NCI-H2196 (cell line): ENCODE measurements at regions not wholly inside any gene's neighbourhood (a gene's known extent, or its start where the extent isn't known, plus 50 kb on each side); places are given as distances from the start of the nearest gene placed in this dataset.

Experiments
- DNase-seq: peaks from one replicate; lab custom pipeline; 2025; ENCODE audit not compliant: unreplicated experiment; lab: John Stamatoyannopoulos, UW

GRCh38 chr2:216808805-216809425 is 50.9 kb downstream of the TNP1 start:
- DNase-seq = no peak

DNA sequence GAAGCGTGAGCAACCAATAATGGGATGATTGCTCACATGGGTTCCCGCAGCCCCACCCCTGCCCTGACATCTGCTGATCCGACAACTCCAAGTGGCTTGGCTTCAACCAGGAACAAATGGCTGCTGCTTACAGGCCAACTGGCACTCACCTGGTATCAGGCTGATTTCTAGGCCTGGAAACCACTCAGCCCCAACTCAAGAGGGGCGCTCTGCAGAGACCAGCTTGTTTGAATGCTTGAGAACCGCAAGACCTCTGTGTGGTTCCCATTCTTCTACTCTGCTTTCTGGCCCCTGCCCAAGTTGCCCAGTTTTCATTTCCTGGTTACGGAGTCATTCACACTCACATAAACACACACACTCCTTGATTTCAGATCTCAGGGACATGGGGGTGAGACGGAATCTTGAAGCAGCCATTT is 52.0 kb downstream of the TNP1 start:
- DNase-seq = peak; percentile 87

DNA sequence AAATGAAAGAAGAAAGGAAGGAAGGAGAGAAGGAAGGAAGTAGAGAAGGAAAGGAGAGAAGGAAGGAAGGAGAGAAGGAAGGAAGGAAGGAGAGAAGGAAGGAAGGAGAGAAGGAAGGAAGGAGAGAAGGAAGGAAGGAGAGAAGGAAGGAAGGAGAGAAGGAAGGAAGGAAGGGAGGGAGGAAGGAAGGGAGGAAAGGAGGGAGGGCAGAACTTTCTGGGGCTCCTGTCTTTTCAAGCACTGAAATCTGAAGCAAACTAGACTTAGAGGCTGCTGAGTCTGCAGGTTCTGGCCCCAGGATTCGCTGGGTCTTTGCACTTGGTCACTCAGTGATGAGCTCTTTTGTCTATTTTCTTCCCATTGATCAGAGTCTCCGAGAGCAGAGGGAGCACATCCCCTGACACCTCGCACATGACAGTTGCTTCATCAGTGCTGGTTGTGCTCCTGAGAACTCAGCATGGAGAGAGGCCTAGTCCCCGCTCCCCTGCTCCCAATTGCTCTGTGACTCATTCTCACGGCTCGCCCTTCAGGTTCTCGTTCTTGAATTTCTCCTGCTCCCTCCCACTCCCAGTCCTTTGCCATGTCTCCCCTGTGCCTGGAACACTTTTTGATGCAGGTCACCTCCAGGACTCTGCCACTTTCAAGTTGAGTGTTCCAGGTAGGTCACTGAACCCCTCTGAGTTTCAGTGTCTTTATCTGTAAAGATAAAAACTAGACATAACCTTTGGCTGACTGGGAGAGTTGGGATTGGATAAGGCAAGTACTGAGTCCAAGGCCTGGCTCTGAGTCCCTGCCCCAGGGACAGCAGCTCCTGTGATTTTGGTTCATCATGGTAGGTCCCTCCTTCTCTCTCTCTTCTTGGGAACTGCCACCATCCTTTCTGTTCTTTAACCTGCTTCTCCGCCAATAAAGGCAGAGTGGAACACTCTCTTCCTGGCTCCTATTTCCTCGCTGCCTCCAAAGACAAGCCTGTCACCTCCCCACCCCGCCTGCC is 55.2 kb downstream of the TNP1 start:
- no peak for DNase-seq

DNA sequence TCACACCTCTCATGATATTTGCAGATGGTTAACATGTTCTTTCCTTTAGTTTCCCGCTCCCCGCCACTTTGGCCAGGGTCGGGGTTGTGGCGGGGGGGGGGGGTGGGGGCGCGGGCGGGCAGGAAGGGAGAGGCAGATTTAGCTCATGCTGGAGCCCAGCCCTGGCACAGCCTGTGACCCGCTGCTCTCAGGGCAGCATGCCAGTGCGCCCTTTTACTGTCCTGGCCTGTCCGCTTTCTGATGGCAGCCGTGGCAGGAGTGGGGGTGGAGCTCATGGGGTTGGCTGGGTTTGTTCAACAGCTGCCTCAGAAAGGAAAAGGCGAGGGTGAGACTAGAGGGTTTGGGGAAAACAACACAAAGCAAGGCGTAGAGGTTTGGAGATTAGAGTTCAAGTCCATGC is 56.1 kb downstream of the TNP1 start:
- DNase-seq = peak; percentile 91

DNA sequence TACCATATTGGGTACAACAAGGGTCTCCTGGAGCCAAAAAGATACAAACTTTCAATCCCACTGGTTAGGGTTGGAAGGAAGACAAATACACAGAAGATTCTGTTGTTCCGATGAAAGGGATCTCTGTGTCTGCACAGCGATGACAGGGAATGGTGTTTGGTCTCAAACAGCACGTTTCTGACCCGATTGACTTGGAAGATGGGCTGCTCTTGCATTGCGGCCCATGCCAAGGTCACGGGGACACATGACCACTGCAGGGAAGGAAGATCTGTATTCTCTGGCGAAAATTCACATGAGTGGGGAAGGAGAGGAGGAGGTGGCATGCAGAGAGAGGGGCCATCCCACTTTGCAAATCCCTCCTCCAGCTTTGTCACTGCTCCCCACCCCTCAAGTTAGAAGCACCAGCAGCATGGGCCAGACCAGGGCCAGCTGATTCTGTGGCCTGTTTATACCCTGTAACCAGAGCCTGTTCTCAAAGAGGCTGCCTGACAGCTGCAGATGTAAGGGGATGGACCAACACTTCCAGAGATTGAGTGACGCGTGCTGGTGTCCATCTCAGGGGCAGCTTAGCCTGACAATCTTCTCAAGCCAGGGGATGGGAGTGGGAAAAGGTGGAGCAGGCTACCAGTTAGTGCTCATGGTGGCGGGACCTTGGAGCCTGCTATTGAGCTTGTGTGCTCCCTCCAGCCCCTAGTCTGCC is 57.2 kb downstream of the TNP1 start:
- DNase-seq = peak; percentile 71

GRCh38 chr2:216800836-216801235 is 59.0 kb downstream of the TNP1 start:
- DNase-seq = no peak

GRCh38 chr2:216799873-216800431 is 59.9 kb downstream of the TNP1 start:
- DNase-seq = no peak

DNA sequence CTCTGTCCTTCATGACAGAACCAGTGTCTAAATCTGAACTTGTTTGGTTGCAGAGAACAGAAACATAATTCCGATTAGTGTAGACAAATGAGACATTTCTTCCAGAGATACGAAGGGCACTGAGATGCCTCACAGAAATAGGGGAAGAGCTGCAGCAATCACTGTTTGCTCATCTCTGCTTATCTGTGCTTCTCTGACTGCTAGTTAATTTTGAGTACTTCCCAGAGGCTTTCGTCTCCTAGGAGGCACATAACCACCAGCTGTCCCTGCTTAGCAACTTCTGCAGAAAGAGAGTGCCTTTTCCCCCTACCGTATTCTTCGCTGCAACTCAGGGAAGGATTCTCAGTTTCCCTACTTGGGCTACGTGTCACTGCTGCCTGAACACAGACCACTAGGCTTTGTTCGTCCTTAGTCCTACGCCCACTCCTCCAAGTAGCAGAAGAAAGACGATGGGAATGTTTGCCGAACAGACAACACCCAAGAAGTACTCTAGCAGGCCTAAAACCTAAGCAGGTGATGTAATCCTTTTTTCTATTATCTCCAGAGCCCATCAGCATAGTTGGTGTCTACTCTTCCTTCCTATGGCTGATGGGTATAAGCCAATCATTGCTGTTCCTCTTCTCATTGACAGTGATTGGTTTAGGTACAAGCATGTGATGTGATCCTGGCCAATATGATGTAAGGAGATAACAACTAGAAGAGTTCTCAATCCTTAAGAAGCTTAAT is 63.6 kb downstream of the TNP1 start:
- no peak for DNase-seq

GRCh38 chr2:216793386-216793785 is 66.5 kb downstream of the TNP1 start:
- no peak for DNase-seq

DNA sequence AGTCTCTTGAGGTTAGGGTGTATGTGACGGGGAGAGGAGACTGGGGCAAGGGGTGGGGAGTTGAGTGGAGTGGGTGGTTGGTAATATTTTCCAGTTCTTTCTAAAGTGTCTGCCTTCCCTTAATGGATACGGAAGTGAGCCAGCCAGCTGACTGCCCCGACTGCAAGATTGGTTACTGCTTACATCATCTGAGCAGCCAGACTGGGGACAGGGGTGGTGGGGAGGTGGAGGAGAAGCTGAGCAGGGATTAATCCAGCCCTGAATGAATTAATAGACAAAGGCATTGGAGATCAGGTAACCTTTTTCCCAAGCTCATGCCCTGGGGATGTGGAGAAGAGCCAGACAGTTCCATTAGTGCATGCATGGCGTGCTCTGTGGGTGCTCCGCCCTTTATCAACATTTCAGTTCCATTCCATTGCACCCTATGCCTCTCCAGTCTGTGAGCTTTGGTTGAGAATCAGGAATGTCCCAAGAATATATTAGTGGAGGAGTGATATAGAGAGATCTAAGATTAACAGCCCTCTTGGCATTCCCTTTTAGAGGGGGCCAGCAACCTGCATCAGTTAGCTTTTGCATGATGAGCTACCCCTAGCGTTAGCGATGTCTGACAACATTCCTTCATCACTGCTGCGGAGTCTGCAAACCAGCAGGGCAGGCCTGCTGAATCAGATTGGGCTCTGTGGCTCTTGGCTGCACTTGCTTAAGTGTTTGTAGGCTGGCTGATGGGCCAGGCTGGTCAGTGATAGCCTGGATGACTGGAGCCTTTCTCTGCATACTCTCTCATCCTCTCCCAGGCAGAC is 67.4 kb downstream of the TNP1 start:
- peak; percentile 56 for DNase-seq

DNA sequence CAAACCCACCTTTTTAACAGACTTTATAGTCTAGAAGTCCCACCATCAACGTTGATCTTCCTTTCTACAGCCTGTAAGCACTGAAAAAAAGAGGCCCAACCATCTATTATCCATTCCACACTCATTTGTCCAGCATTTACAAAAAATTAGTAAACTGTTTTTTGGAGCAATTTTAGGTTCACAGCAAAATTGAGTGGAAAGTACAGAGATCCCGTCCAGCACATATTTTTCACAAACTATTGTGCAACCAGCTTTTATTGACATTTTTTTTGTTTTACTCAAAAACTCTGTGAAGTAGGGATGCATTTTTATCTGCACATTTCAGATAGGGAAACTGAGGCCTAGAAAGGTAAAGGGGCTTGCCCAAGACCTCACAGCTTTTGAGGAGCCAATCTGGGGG is 68.6 kb downstream of the TNP1 start:
- DNase-seq = no peak

DNA sequence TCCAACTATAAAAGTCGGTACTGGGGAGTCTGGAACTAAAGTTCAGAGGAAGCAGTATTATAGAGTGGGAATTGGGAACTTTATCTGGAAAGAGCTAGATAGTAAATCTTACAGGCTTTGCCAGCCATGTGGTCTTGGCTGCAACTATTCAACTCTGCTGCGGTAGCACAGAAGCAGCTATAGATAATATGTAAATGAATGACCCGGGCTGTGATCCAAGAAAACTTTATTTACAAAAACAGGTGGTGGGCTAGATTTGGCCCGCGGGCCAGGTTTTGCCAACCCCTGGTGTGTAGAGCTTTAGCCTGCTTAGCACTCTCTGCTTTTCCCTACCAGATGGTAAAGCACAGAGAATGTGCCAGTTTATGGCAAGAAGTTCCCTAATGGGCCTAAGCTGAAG is 70.8 kb downstream of the TNP1 start:
- no peak for DNase-seq

DNA sequence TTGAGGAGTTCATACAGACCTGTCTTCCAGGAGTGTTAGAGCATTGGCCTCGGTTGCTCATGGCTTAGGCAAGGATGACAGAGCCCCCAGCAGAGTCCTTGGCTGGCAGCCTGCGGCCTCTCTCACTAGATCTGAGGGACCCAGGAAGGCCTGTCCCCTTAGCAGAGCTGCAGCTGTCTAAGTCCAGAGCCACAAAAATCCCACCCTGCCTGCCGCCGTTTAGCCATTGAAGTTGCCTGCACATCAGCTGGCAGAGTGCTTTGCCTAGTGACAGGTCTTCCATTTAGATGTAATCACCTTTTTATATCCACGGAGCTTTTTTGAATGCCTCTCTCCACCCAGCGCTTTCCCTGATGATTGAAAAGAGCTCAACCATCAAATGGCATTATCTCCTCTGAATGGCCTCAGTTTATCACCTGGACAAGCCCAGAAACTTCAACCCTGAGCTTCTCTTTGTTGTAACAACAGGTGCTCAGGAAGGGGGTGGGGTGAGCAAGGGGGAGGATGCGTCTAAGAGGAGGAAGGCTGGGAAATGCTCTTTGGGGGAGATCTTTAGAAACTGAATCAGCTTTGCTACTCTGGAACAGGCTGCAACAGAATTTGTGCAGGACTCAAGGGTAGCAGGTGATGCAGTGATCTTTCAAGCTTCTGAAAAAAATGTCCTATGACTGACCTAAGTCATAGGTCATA is 71.9 kb downstream of the TNP1 start:
- no peak for DNase-seq

DNA sequence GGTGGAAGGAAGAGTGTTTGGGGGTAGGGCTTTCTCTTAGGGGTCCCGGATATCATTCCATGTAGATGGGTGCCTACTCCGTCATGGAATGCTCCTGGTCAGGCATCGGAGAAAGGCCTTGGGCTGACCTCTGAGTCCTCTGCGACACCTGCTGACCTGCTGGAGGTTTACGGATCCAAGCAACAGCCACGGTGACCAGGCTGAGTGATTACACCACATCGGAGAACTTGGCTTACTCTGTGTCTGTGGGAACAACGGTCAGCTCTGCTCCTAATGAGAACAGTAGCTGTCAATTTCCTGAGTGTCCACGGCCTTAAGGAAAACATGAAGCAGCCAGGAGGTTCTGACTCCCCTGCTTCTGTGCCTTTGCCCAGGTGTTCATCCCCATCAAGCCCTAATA is 73.2 kb downstream of the TNP1 start:
- no peak for DNase-seq

GRCh38 chr2:216784456-216784855 is 75.4 kb downstream of the TNP1 start:
- DNase-seq = no peak

DNA sequence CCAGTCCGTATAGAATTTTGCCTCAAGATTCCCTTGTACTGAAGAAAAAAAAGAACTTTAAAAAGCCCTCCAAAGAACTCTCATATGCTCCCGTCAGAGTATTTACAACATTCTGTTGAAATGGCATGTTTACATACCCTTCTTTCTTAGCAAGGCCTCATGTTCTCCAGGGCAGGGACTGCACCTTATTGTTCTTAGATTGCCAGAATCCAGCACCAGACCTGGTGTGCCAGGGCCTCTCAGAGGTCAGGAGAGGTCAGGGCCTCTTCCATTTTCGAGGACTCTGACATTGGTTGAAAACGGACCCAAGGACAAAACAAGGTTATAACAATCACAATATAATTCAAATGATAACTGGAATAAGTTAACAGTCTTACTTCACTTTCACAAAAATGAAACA is 78.2 kb downstream of the TNP1 start:
- DNase-seq = no peak

DNA sequence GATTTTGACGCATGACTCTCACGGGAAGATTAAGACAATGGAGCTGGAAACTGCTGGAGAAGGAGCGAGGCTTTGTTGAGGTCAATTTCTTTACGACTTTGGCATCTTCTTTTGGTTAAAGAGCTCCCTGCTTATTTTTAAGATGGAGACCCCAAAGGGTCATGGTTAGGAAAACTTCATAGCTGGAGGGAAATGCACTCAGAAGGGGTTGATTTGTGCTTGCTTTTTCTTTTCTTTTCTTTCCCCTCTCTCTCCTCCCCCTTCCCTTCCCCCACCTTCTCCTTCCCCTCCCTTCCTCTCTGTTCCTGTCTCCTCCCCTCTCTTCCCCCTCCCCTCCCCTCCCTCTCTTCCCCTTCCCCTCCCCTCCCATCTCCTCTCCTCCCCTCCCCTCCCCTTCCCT is 79.0 kb downstream of the TNP1 start:
- DNase-seq = no peak

- DNase-seq = peak; percentile 72
Measured at GRCh38 chr2:216777637-216778273, 82.1 kb downstream of the TNP1 start.
